ENCODE measurements at regions not wholly inside any gene's neighbourhood (a gene's known extent, or its start where the extent isn't known, plus 50 kb on each side); places are given as distances from the start of the nearest gene placed in this dataset.
"Not testable (repeated sequence)": the region's sequence is repeated elsewhere in the genome, so short reads cannot be mapped to it uniquely, and the experiment has no call there.

- no peak for DNase-seq (ENCODE audit: low spot score)
Measured at GRCh38 chrX:122913764-122914163, 270.3 kb upstream of the GRIA3 start.

DNA sequence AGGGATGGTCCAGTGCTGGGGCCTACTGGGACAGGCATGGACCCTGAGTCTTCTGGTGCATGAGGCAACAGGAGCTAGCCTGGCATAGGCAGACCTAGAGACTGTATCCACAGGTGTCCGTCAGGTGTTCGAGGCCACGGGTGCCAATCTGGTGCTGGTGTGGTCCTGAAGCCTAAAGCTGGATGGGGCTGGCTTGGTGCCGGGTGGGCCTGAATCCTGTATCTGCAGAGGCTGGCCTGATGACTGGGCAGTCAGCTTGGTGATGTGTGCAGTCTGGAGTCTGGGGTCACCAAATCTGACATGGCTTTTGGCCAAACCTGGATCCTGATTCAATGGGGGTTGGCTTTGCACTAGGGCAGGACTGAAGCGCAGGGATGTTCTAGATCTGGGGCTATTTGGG, 269.8 kb upstream of the GRIA3 start:
- no peak for DNase-seq (ENCODE audit: low spot score)

- no peak for DNase-seq (ENCODE audit: low spot score)
Measured at GRCh38 chrX:122934131-122934530, 249.9 kb upstream of the GRIA3 start.

DNA sequence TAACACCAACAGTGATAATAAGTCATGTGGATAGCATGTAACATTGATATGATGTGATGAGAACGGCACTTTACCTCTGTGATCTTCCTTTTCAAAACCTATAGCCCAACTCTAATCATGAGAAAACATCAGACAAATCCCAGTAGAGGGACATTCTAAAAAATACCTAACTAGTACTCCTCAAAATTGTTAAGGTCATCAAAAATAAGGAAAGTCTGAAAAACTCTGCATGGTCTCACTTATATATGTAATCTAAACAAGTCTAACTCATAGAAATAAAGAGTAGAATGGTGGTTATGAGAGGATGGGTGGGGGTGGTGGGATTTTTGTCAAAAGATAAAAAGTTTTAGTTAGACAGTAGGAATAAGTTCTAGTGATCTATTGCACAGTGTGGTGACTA, 243.9 kb upstream of the GRIA3 start:
- DNase-seq (ENCODE audit: low spot score) = no peak

DNA sequence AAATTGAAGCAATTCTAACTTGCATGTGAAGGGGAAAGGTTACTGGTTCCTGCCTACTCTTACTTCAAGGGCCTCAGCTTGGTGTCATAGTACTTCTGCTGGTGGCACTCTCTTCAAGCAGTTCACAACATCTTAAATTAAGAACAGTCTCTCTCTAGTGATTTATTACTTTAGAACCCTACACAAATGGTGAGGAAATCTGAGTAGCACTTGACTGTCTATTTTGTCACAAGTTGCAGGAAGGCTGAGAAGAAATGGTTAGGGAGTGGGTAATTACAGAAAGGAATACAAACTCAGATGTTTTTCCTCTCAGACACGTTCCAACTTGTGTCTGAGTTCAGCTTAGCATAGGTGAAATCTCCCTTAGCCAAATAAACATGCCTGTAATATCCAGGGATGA, 242.3 kb upstream of the GRIA3 start:
- DNase-seq (ENCODE audit: low spot score) = no peak

DNA sequence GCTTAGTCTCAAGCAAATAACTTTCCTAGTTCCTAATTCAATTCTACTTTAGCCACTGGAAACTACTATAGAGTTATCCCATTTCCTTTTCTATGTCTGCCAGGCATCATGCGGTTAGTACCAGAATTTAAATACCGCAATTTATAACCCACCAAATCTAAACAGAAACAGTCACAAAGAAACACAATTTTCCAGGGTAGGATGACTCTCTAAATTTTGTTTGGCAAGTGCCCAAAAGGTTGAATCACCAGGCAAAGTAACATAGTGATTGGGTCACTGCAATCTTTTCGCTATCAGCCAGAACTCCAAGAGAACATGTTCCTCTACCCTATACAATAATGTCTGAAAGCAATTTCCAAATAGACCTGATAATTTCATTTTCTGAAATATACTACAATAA, 240.2 kb upstream of the GRIA3 start:
- no peak for DNase-seq (ENCODE audit: low spot score)

DNA sequence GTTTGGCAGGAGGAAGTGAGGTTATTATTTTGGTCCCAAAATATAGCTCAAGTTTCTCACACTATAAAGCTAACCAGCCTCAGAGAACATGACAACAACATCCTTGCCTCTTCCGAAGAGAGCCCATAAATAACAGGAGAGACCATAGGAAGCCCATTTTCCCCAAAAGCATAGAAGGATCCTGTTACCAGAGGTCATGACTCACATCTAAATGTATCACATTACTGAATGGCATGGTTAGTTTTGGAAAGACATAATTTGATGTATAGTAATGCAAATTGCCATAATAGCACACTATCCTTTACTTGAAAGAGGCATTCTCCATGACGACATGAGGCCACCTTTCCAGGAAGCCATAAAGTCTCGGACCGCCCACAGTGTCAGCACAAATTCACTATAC, 238.8 kb upstream of the GRIA3 start:
- DNase-seq (ENCODE audit: low spot score) = no peak

DNA sequence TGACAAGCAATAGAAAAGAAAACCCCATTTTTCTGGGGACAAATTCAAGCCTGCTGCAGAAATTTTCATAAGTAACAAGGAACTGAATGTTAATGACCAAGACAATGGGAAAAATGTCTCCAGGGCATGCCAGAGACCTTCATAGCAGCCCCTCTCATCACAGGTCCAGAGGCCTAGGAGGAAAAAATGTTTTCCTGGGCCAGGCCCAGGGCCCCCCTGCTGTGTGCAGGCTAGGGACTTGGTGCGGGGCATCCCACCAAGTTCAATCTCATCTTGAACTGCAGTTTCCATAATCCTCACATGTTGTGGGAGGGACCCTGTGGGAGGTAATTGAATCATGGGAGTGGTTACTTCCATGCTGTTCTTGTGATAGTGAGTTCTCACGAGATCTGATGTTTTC, 211.5 kb upstream of the GRIA3 start:
- no peak for DNase-seq (ENCODE audit: low spot score)

- no peak for DNase-seq (ENCODE audit: low spot score)
Measured at GRCh38 chrX:122982521-122982920, 201.6 kb upstream of the GRIA3 start.

GRCh38 chrX:123002844-123003243, 181.2 kb upstream of the GRIA3 start:
- DNase-seq (ENCODE audit: low spot score) = not testable (repeated sequence)

- DNase-seq (ENCODE audit: low spot score) = no peak
Measured at GRCh38 chrX:123013141-123013540, 170.9 kb upstream of the GRIA3 start.

DNA sequence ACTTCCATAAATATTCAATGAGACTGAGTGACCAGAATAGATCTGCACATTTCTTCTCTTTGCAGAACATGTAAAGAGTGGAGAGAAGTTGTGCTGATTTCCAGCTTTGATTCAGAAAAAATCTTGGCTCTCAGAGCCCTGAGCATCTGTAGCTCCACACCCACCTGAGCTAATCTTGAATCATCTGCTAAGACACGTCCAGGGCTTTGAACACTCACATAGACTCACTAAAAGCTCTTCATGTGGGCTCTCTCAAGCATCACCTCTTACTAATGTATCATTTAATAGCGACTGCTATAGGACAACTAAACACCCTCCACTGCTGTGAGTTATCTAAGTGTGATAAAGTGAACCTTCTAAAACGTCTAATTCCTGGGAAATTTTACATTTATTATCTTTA, 147.7 kb upstream of the GRIA3 start:
- DNase-seq (ENCODE audit: low spot score) = no peak

DNA sequence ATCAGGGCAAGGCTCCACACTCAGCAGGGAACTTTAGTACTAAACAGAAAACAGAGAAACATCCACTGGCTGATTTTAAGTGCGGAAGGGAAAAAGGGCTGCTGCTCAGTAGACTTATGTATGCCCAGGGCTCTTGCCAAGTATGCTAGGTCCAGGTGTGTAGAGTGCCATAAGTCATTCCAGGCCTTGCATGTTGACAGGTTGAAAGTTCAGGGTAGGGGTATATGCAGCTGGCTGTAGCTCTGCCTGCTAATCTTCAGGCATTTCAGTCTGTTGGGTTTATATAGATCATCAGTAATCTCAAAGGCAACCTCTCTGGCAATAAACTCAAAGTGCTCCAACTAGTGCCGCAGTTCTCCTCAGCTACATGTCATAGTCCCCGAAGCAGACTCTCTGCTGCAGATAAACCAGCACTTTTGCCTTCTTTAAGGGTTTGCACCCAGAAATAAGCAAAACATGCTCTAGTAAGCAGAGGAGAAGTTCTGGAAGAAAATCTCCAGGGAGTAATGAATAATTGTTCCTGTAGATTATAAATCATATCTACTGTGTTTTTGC, 134.9 kb upstream of the GRIA3 start:
- DNase-seq (ENCODE audit: low spot score) = no peak

DNA sequence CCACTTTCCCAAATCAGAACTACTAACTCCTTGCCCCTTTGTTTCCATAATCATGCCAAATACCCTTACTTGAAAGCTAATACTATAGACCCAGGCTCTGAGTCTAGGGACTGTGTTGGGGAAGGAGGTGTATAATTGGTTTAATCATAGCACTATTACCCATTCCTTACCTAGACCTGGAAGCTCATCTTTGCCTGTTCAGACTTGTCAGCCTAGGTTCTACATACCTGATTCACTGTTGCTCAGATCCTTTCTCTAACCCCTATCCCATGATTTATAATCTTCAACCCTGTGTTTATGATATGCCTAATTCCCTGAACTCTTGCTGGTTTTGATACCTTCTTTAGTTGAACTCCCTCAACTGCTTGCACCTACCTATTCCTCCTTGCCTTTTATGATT, 123.1 kb upstream of the GRIA3 start:
- DNase-seq (ENCODE audit: low spot score) = no peak

DNA sequence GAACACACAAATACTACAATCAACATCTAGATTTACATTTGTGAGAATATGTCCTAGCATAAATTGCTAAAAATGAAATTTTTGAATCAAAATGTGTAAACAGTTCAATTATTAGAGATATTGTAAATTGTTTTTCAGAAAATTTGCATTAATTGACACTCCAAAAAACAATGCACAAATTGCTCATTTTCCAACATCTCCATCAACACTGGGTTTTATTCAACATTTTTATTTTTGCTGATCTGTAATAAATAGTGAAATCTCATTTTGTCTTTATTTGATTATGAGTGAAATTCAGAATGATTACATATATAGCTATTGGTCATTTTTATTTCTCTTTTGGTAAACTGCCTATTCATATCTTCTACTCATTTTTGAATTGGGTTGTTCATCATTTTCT, 120.0 kb upstream of the GRIA3 start:
- no peak for DNase-seq (ENCODE audit: low spot score)

DNA sequence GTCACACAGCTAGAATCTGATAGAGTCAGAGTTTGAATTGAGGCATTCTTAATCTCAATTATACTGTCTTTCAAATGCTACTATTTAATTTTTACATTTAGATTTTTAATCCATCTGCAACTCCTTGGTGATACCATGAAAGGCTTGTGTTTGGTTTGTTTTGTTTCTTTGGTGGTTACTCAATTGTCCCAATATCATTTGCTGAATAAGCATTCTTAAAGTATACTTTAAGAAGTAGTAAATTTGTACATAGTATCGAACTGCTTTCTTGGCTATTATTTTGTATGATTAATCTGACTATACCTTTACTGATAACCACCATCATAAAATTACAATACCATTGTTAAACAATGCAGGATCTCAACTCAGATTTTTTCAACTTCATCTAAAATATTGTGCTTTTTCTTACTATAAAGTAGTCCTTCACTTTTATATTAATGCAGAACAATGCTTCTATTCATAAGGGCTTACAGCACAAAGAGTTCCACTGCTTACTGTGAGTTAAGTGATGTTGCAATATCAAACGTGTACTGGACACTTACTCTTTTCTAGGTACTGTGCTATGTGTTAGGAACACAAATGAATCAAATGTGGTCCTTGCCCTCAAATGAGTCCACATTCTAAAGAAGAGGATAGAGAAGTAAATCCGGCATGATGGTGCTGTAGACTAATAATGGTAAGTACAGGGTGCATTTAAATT, 111.2 kb upstream of the GRIA3 start:
- no peak for DNase-seq (ENCODE audit: low spot score)

GRCh38 chrX:123075947-123076561, 108.0 kb upstream of the GRIA3 start:
- DNase-seq (ENCODE audit: low spot score) = no peak

- DNase-seq (ENCODE audit: low spot score) = no peak
Measured at GRCh38 chrX:123077631-123078030, 106.4 kb upstream of the GRIA3 start.

DNA sequence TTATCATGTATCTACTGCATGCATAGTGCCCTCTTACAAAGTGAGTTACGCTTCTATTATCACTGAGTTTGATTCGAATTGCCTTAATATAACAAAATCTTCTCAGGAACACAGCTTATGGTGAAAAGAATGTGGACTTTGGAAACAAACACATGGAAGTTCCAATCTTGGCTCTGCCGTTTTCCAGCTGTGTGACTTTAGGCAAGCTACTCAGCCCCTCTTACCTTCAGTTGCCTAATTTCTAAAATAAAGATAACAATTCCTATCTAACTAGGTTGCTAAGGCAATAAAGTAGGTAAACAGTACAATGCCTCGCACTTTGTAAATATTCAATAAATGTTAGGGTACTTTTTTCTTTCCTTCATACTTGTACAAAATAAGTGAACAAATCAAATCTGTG, 104.0 kb upstream of the GRIA3 start:
- DNase-seq (ENCODE audit: low spot score) = no peak

- no peak for DNase-seq (ENCODE audit: low spot score)
Measured at GRCh38 chrX:123081776-123082175, 102.3 kb upstream of the GRIA3 start.

- no peak for DNase-seq (ENCODE audit: low spot score)
Measured at GRCh38 chrX:123083924-123084323, 100.2 kb upstream of the GRIA3 start.

DNA sequence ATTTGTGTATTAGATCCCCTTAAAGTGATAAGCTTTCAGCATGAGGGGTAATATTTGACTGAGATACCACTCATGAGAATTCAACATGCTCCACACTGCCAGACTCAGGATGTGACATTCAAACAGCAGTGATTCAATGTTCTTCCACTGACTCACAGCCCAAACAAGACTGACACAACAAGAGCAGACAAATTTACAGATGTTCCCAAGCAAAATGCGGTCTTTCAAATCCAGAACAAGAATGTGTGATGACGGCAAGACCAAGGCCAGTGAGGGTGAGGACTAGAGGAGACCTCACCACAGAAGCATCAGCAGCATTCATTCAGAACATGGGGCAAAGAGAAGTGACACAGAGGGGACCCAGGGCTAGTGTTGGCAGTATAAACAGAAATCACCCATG, 99.3 kb upstream of the GRIA3 start:
- DNase-seq (ENCODE audit: low spot score) = no peak

DNA sequence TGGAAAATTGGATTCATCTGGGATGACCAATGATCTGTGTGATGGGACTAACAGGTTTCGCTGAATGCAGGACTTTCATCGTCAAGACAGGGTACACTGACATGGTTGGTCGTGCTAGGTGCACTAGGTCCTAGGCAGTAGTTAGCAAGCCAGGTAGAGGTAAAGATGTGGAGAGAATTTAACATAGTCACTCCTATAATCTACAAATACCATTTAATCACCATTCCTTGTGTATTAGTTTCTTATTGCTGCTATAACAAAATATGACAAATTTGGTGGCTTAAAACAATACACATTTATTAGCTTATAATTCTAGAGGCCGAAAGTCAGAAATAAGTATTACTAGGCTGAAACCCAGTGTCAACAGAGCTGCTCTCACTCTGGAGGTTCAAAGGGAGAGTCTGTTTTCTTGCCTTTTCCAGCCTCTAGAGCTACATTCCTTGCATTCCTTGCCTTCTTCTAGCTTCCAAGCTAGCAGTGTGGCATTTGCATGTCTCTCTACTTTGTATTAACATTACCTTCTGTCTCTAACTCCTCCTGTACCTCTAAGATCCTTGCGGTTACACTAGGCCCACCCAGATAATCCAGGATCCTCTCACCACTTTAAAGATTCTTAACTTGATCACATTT, 98.7 kb upstream of the GRIA3 start:
- no peak for DNase-seq (ENCODE audit: low spot score)
